Smooth muscle cell (in vitro differentiated cells): ENCODE measurements at regions not wholly inside any gene's neighbourhood (a gene's known extent, or its start where the extent isn't known, plus 50 kb on each side); places are given as distances from the start of the nearest gene placed in this dataset.

Source experiments
- DNase-seq: peaks from one replicate; lab custom pipeline; 2025; ENCODE audit not compliant: unreplicated experiment; lab: John Stamatoyannopoulos, UW
- H2AFZ ChIP-seq: fragments of 200-600 bp; sonication (generic); 2 replicates; pipeline ENCODE4 v1.6.0; 2016; ENCODE audit warnings: antibody characterized with exemption, low read depth, mild to moderate bottlenecking
- H3F3A ChIP-seq: fragments of 200-600 bp; sonication (generic); 2 replicates; pipeline ENCODE4 v1.6.0; 2017; ENCODE audit warnings: antibody characterized with exemption, low read depth
- H3K27ac ChIP-seq: fragments of 200-600 bp; sonication (generic); 2 replicates; pipeline ENCODE4 v1.5.1; 2016; ENCODE audit warnings: low read depth, mild to moderate bottlenecking
- H3K27me3 ChIP-seq: fragments of 200-600 bp; sonication (generic); 2 replicates; pipeline ENCODE4 v1.6.1; 2016; ENCODE audit warnings: low read depth, mild to moderate bottlenecking
- H3K36me3 ChIP-seq: fragments of 200-600 bp; sonication (generic); 2 replicates; pipeline ENCODE4 v1.5.1; 2016; ENCODE audit warnings: low read depth
- H3K4me1 ChIP-seq: fragments of 200-600 bp; sonication (generic); 2 replicates; pipeline ENCODE4 v1.5.1; 2016; ENCODE audit warnings: low read depth
- H3K4me2 ChIP-seq: fragments of 200-600 bp; sonication (generic); 2 replicates; pipeline ENCODE4 v1.6.0; 2016; ENCODE audit warnings: mild to moderate bottlenecking
- H3K4me3 ChIP-seq: fragments of 200-600 bp; sonication (generic); 2 replicates; pipeline ENCODE4 v1.5.1; 2016; ENCODE audit warnings: mild to moderate bottlenecking
- H3K79me2 ChIP-seq: fragments of 200-600 bp; sonication (generic); 2 replicates; pipeline ENCODE4 v1.6.0; 2016; ENCODE audit warnings: low read depth, mild to moderate bottlenecking
- H3K9ac ChIP-seq: fragments of 200-600 bp; sonication (generic); 2 replicates; pipeline ENCODE4 v1.6.0; 2016; ENCODE audit warnings: low read depth
- H3K9me3 ChIP-seq: fragments of 200-600 bp; sonication (generic); replicated peaks from 2 replicates; pipeline ENCODE4 v1.5.1; 2016; ENCODE audit warnings: low read depth
- H4K20me1 ChIP-seq: fragments of 200-600 bp; sonication (generic); 2 replicates; pipeline ENCODE4 v1.6.0; 2016; ENCODE audit warnings: low read depth
- WGBS: methylation state at CpG from one replicate; pipeline ENCODE4 v1.1.7; 2016; ENCODE audit warnings: low lambda C conversion rate; 5-methylcytosine and 5-hydroxymethylcytosine counted together
- TF ChIP-seq, protein P1 (sequence below): fragments of 200-600 bp; sonication (generic); IDR thresholded peaks from 2 replicates; pipeline ENCODE4 v1.5.1; 2017; ENCODE audit warnings: borderline replicate concordance, mild to moderate bottlenecking, antibody characterized with exemption; ENCODE audit not compliant: insufficient read depth, poor library complexity, severe bottlenecking

DNA sequence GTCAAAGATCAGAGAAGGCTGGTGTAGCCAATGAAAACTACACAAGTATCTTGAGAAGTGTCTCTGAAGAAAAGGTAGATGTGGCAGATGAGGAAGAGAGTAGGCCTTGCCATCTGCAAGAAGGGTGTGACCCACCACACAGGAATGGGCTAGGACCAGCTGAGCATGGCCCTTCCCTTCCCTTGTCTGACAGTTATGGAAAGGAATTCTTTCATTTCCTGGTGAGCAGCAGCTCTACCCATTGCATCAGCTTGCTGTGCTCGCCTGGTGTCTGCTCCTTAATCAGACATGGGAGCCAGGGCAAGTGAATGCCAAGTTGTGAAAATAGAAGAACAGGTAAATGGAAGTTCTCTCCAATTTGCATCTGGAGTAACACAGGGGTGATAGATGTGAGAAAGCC is 145.2 kb upstream of the KRR1 start:
- H2AFZ ChIP-seq = no peak overlapping the region
- H3K9me3 ChIP-seq = no peaks in the 10 kb centered on the region
- H3K36me3 ChIP-seq = no peaks in the 10 kb centered on the region
- no peak overlapping the region for H3K4me2 ChIP-seq
- no peak overlapping the region for H3K4me3 ChIP-seq
- no peak for DNase-seq
- no peaks in the 10 kb centered on the region for H4K20me1 ChIP-seq
- TF ChIP-seq, protein P1, sequence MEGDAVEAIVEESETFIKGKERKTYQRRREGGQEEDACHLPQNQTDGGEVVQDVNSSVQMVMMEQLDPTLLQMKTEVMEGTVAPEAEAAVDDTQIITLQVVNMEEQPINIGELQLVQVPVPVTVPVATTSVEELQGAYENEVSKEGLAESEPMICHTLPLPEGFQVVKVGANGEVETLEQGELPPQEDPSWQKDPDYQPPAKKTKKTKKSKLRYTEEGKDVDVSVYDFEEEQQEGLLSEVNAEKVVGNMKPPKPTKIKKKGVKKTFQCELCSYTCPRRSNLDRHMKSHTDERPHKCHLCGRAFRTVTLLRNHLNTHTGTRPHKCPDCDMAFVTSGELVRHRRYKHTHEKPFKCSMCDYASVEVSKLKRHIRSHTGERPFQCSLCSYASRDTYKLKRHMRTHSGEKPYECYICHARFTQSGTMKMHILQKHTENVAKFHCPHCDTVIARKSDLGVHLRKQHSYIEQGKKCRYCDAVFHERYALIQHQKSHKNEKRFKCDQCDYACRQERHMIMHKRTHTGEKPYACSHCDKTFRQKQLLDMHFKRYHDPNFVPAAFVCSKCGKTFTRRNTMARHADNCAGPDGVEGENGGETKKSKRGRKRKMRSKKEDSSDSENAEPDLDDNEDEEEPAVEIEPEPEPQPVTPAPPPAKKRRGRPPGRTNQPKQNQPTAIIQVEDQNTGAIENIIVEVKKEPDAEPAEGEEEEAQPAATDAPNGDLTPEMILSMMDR = no peak
- peak overlapping the region; percentile 94 for H3K27ac ChIP-seq
- no peaks in the 10 kb centered on the region for H3K79me2 ChIP-seq
- peak overlapping the region; percentile 65 for H3K9ac ChIP-seq
- H3F3A ChIP-seq = peaks cover 6% of the 10 kb centered on the region
- H3K27me3 ChIP-seq = no peaks in the 10 kb centered on the region
- 12% methylated on average over 1 of the region's 1 CpG for WGBS
- H3K4me1 ChIP-seq = peaks cover 18% of the 10 kb centered on the region

DNA sequence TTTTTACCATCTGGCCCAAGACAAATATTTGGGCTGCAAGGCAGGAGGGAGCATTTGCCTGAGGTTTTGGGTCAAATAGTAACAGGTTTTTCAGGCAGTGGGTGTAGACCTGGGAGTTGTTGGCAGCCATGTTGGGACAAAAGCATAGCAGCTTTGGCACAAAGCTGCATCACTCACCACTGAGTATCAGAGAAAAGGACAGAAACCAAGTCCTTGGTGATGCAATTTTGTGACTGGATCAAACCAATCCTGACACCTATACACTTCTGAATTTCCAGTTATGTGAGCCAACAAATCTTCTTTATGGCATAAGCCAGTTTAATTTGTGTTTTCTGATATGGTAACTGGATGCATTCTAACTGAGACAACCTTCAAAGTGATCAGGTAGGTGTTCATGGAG is 144.8 kb upstream of the KRR1 start:
- H2AFZ ChIP-seq = no peak overlapping the region
- H3K4me3 ChIP-seq = no peak overlapping the region

DNA sequence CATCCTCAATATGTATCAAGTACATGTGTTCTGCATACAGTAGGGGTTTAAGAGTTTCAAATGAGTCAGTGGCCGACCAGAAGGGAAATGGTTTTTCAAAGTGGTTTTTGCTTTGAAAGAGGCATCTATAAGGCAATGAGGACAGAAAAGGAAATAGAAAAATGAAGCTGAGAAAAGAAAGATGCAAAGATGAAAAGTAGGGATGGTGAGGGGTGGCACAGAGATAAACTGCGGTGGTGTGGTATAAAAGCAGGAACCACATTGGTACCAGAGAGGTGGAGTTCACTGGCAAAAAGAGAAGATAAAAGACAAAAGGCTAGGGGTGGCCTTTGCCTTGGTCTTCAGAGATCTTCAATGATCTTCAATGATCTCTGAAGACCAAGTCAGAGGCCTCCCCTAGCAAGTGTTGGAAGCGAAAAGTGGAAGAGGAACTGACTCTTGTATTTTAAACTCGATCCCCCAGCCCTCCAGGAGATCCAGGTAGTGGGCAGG is 144.0 kb upstream of the KRR1 start:
- DNase-seq = no peak
- Histone ChIP-seq H4K20me1 (no peaks in the 10 kb centered on the region), H3F3A (peaks cover 6% of the 10 kb centered on the region), H3K27me3 (no peaks in the 10 kb centered on the region), H3K9ac (no peak overlapping the region), H2AFZ (no peak overlapping the region), H3K9me3 (no peaks in the 10 kb centered on the region), H3K79me2 (no peaks in the 10 kb centered on the region), H3K36me3 (no peaks in the 10 kb centered on the region), H3K27ac (no peak overlapping the region), H3K4me3 (no peak overlapping the region), H3K4me2 (no peak overlapping the region), H3K4me1 (peaks cover 20% of the 10 kb centered on the region)
- TF ChIP-seq, protein P1 = no peak
- 96% methylated on average over 4 of the region's 4 CpGs for WGBS

More for the DNA sequence above, 144.8 kb upstream of the KRR1 start:
- Histone ChIP-seq H3K27ac (peak overlapping the region; percentile 94), H3K9ac (no peak overlapping the region), H3K36me3 (no peaks in the 10 kb centered on the region), H3K79me2 (no peaks in the 10 kb centered on the region), H3K27me3 (no peaks in the 10 kb centered on the region), H3K4me1 (peaks cover 20% of the 10 kb centered on the region), H3K9me3 (no peaks in the 10 kb centered on the region), H3F3A (peaks cover 6% of the 10 kb centered on the region), H3K4me2 (no peak overlapping the region), H4K20me1 (no peaks in the 10 kb centered on the region)
- no peak for DNase-seq
- TF ChIP-seq, protein P1 = no peak

DNA sequence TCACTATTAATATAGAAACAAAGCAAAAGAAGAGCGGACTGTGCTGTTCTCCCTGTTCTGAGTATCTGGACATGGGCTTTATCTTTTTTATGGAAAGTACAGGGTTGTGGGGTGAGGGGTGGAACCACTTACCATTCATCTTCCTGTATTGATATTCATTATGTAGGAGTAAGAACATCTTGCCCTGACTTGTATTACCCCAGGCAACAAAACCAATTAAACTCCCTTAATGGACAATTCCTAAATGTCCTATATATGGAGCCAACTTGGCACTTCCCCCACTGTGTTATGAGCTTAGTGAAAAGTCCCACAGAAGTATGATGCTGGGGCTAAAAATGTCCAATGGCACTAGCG is 139.9 kb upstream of the KRR1 start:
- DNase-seq = no peak
- Histone ChIP-seq H3K36me3 (no peaks in the 10 kb centered on the region), H3K9me3 (no peaks in the 10 kb centered on the region), H3K4me2 (peak overlapping the region; percentile 70), H3K27me3 (no peaks in the 10 kb centered on the region), H3K9ac (peak overlapping the region; percentile 28), H3K27ac (peak overlapping the region; percentile 85), H2AFZ (peak overlapping the region; percentile 25), H3K4me1 (peaks cover 8% of the 10 kb centered on the region), H3K4me3 (no peak overlapping the region), H3F3A (no peaks in the 10 kb centered on the region), H4K20me1 (no peaks in the 10 kb centered on the region), H3K79me2 (no peaks in the 10 kb centered on the region)
- 66% methylated on average over 2 of the region's 2 CpGs for WGBS
- TF ChIP-seq, protein P1 = no peak
